ENCODE measurements at regions not wholly inside any gene's neighbourhood (a gene's known extent, or its start where the extent isn't known, plus 50 kb on each side); places are given as distances from the start of the nearest gene placed in this dataset.

DNA sequence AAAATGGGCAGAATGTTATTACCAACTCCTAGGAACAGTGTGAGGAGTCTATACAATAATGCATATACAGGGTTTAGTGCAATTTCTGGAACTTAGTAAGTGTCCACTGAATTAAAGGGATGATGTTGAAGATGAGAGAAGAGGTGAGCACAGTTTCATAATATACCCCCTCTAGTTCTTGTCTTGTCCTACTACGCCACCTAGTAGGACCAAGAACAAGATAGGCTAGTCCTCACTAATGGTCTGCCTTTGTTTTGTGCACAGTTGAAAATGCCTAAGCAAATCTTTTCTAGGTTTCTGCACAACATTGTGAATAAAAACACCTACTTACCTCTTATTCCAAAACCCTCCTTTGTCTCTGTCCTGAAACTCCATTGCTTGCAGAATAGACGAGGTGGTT, 670.2 kb downstream of the CDH8 start:
- TF ChIP-seq, protein P1, sequence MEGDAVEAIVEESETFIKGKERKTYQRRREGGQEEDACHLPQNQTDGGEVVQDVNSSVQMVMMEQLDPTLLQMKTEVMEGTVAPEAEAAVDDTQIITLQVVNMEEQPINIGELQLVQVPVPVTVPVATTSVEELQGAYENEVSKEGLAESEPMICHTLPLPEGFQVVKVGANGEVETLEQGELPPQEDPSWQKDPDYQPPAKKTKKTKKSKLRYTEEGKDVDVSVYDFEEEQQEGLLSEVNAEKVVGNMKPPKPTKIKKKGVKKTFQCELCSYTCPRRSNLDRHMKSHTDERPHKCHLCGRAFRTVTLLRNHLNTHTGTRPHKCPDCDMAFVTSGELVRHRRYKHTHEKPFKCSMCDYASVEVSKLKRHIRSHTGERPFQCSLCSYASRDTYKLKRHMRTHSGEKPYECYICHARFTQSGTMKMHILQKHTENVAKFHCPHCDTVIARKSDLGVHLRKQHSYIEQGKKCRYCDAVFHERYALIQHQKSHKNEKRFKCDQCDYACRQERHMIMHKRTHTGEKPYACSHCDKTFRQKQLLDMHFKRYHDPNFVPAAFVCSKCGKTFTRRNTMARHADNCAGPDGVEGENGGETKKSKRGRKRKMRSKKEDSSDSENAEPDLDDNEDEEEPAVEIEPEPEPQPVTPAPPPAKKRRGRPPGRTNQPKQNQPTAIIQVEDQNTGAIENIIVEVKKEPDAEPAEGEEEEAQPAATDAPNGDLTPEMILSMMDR (IDR thresholded peaks at IDR 0.05; ENCODE audit: insufficient read depth, low read length): no peak

DNA sequence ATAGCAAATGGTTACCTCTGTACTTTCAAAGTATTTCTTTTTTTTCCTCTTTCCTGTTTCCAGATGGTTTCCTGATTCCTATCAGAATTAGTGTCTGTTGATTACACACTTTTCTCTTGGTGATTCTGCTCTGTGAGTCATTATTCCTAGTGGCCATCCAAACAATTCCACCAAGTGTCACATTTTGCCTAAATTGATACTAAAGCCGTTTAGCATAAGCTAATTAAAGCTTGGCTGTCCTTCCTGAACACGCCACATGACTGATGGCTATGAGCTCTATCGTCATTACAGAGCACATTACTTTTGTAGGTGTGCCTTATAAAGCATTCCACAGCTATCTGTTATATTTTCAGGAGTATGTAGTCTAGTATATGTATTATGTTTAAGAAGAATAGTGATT, 671.2 kb downstream of the CDH8 start:
- no peak overlapping the region for H3K4me3 ChIP-seq (ENCODE audit: low read depth, low read length)
- DNase-seq (ENCODE audit: low read depth): no peak
- TF ChIP-seq, protein P1 (IDR thresholded peaks at IDR 0.05; ENCODE audit: insufficient read depth, low read length): no peak

More for the DNA sequence above, 670.2 kb downstream of the CDH8 start:
- H3K4me3 ChIP-seq (ENCODE audit: low read depth, low read length): no peak overlapping the region
- no peak for DNase-seq (ENCODE audit: low read depth)

DNA sequence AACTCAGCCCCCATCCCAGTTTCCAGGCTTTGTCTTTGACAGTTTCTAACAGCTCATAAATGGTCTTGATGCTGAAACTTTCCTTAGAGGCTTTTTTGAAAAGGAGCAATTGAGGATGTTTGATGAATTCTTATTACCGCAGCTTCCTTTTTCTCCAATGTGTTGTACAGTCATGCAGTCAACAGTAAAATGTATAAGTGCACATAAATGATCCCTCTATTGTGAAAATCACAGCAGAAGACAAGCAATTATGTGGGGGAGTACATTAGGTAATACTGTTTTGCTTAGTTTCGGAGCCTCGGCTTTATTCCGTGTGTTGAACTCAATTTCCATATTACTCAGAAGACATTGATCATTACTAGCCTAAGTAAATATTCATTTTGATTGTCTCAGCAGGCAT, 673.7 kb downstream of the CDH8 start:
- TF ChIP-seq, protein P1 (IDR thresholded peaks at IDR 0.05; ENCODE audit: insufficient read depth, low read length): no peak
- DNase-seq (ENCODE audit: low read depth): no peak
- H3K4me3 ChIP-seq (ENCODE audit: low read depth, low read length): no peak overlapping the region

DNA sequence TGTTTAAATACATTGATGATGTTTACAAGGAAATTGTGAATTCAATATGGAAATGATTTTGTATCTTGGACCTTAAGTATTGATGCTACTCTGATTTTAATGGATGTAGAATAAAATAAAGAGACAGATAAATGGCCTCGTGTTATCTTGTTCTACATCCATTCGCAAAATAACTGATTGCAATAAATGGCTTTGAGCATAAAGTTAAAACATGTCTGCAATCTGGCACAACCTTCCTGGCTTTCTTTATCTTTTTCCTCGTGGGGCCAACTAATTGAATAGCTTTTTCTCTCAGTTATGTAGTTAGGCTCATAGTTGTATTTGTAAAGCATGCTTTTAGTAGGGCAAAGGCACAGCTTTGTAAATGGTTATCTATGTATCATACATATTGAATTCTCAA, 691.4 kb downstream of the CDH8 start:
- no peak for DNase-seq (ENCODE audit: low read depth)
- no peak overlapping the region for H3K4me3 ChIP-seq (ENCODE audit: low read depth, low read length)
- TF ChIP-seq, protein P1 (IDR thresholded peaks at IDR 0.05; ENCODE audit: insufficient read depth, low read length): no peak

DNA sequence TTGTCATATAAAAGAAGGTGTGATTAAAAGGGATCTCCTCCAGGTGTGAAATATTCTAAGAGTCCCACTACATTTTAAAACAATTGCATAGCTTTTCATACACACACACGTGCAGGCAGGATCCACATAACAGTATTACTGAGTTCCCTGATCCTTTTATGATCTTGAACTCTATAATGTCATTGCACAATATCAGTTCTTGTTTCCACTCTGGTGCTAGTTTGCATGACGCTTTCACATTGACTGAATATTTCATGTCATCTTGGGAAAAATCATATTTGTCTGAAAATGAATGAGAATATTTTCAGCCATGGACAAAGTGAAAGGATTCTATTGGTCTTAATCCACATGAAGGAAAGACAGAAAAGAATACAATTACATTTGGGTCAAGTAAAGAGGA, 703.8 kb downstream of the CDH8 start:
- no peak overlapping the region for H3K4me3 ChIP-seq (ENCODE audit: low read depth, low read length)
- DNase-seq (ENCODE audit: low read depth): no peak
- TF ChIP-seq, protein P1 (IDR thresholded peaks at IDR 0.05; ENCODE audit: insufficient read depth, low read length): no peak

DNA sequence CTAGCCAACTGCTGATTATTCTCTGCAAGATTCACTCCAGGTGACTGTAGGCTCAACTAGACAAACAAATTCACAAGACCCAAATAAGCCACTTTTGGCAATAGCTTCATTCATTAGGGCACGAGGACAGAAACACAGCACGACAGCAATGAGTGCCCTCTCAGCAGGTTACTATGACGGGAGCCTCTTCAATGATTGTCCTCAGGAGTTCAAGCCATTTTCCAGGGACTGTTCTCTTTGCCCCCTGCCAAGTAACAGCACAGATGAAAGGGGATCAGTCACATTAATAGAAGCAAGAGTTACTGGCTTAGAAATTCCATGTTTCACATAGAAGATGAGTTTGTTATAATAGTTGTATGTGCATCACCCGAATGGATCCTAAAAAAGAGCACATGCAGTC, 712.2 kb downstream of the CDH8 start:
- TF ChIP-seq, protein P1 (IDR thresholded peaks at IDR 0.05; ENCODE audit: insufficient read depth, low read length): no peak
- H3K4me3 ChIP-seq (ENCODE audit: low read depth, low read length): no peak overlapping the region
- DNase-seq (ENCODE audit: low read depth): no peak

DNA sequence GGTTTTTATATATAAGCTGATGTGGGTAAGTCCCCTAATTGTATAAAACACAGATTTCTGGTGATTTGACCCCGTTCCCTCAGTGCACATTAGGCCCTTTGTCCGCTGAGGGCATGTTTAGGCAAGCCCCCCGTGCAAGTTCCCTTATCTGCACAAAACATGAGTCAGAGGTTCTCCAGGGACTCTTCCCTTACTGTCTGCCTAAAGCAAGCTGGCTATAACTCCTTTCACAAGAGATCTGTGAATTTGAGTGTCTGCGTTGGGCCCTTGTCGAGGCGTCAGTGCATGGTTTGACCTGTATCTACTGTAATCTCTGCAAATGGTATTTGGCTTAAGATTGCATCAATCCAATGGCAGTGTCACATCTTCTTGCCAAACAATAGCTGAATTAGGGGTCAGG, 712.8 kb downstream of the CDH8 start:
- DNase-seq (ENCODE audit: low read depth): peak; percentile 0
- H3K4me3 ChIP-seq (ENCODE audit: low read depth, low read length): no peak overlapping the region
- TF ChIP-seq, protein P1 (IDR thresholded peaks at IDR 0.05; ENCODE audit: insufficient read depth, low read length): no peak
